GM03348 (cell line): ENCODE measurements at regions not wholly inside any gene's neighbourhood (a gene's known extent, or its start where the extent isn't known, plus 50 kb on each side); places are given as distances from the start of the nearest gene placed in this dataset.
A peak's percentile ranks its signal among the peaks of the same experiment; 100 is the strongest.

ENCODE experiments used
- DNase-seq: peaks from one replicate; pipeline ENCODE4 v3.0.0; 2012; ENCODE audit warnings: low spot score

DNA sequence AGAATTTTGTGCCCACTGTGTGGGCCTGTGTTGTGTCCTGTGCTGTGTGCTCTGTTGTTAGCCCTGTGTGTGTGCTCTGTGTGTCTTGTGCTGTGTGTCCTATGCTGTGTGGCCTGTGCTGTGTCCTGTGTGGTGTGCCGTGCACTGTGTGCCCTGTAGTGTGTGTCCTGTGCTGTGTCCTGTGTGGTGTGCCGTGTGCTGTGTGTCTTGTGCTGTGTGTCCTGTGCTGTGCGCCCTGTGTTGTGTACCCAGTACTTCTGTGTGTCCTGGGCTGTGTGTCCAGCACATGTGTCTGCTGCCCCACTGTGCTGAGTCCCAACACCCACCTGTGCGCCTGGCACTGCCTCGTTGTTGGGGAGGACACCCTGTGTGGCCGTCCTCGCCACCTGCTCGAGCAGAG, 53.2 kb upstream of the CHRNA7 start:
- DNase-seq = no peak

DNA sequence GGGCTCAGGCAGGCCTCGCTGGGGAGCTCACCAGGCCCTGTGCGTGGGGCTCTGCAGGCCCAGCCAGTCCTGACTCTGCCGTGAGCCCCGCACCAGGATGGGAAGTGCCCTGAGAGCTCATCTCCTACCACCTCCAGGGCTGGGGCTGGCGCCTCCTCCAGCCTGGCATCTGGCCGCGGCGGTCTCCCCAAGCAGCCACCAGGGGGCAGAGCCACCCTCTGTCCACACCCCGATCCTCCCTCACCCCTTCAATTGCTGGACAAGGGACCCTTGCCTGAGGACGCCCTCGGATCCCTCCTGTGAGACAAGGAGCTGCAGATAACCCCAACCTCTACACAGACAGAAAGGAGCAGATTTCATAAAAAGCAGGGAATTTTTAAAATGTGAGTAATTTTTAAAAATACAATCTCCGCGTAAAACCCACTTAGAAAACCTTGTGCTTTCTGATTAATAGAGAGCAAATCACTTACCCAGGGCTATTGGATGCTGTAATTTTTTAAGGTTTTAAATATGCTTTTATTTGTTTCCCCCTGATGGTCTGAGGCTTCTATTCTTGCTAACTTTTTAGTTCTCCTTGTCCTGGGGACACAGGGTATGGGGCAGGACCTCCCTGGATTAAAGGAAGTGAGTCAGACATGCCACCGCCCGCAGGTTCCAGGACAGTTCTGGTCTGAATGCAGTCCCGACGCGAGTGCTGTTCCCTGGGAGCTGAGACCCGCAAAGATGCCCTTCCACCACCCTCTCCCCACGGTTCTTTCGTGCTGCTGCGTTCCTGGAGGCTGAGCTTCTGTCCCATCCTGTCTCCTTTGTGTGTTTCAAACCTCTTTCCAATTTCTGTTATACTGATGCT, 52.3 kb upstream of the CHRNA7 start:
- peak; percentile 85 for DNase-seq
